Astrocyte (in vitro differentiated cells and primary cell): ENCODE measurements at regions not wholly inside any gene's neighbourhood (a gene's known extent, or its start where the extent isn't known, plus 50 kb on each side); places are given as distances from the start of the nearest gene placed in this dataset.

ENCODE experiments used
- DNase-seq: peaks from one replicate; pipeline ENCODE4 v3.0.0-alpha.2; 2010; ENCODE audit warnings: low read depth
- FAIRE-seq: peaks from 2 replicates; lab custom pipeline; 2011; peaks lifted over from hg19 to GRCh38; lab: Jason Lieb, UNC
- H2AFZ ChIP-seq: 2 replicates; pipeline ENCODE4 v1.6.0; 2012; ENCODE audit warnings: low read depth, low read length, inconsistent platforms
- H3K27ac ChIP-seq: 2 replicates; pipeline ENCODE4 v1.5.1; 2011; ENCODE audit warnings: low read depth, low read length, inconsistent platforms
- H3K27me3 ChIP-seq: 2 replicates; pipeline ENCODE4 v1.6.0; 2011; ENCODE audit warnings: low read length, inconsistent platforms; ENCODE audit not compliant: insufficient read depth
- H3K36me3 ChIP-seq: 2 replicates; pipeline ENCODE4 v1.5.1; 2011; ENCODE audit warnings: low read length, inconsistent platforms; ENCODE audit not compliant: insufficient read depth
- H3K4me1 ChIP-seq: 2 replicates; pipeline ENCODE4 v1.5.1; 2011; ENCODE audit warnings: low read length, inconsistent platforms; ENCODE audit not compliant: insufficient read depth
- H3K4me2 ChIP-seq: 2 replicates; pipeline ENCODE4 v1.6.0; 2012; ENCODE audit warnings: low read length, inconsistent platforms
- H3K4me3 ChIP-seq: 2 replicates; pipeline ENCODE4 v1.5.1; 2011; ENCODE audit warnings: low read depth, mild to moderate bottlenecking, low read length, inconsistent platforms; ENCODE audit not compliant: insufficient read depth
- H3K79me2 ChIP-seq: 2 replicates; pipeline ENCODE4 v1.6.0; 2012; ENCODE audit warnings: mild to moderate bottlenecking, low read length, inconsistent platforms; ENCODE audit not compliant: insufficient read depth
- H3K9ac ChIP-seq: 2 replicates; pipeline ENCODE4 v1.6.0; 2012; ENCODE audit warnings: mild to moderate bottlenecking, low read length, inconsistent platforms
- H3K9me3 ChIP-seq: 2 replicates; pipeline ENCODE4 v1.5.1; 2012; ENCODE audit warnings: low read depth, mild to moderate bottlenecking, low read length, inconsistent platforms; ENCODE audit not compliant: insufficient read depth
- H4K20me1 ChIP-seq: 2 replicates; pipeline ENCODE4 v1.6.0; 2012; ENCODE audit warnings: low read length, inconsistent platforms; ENCODE audit not compliant: insufficient read depth
- H3K27ac Mint-ChIP-seq: one replicate; pipeline ENCODE4 v1.8.0; 2021; ENCODE audit warnings: mild to moderate bottlenecking, mixed read lengths; ENCODE audit not compliant: unreplicated experiment
- H3K27me3 Mint-ChIP-seq: one replicate; pipeline ENCODE4 v1.8.0; 2021; ENCODE audit warnings: low read depth, mixed read lengths; ENCODE audit not compliant: unreplicated experiment
- H3K36me3 Mint-ChIP-seq: one replicate; pipeline ENCODE4 v1.8.0; 2021; ENCODE audit warnings: low read depth, mixed read lengths; ENCODE audit not compliant: unreplicated experiment
- H3K4me1 Mint-ChIP-seq: one replicate; pipeline ENCODE4 v1.8.0; 2021; ENCODE audit warnings: low read depth, mixed read lengths; ENCODE audit not compliant: unreplicated experiment
- H3K4me3 Mint-ChIP-seq: one replicate; pipeline ENCODE4 v1.8.0; 2021; ENCODE audit warnings: mild to moderate bottlenecking, moderate library complexity, mixed read lengths; ENCODE audit not compliant: unreplicated experiment
- H3K9me3 Mint-ChIP-seq: one replicate; pipeline ENCODE4 v1.8.0; 2021; ENCODE audit warnings: mild to moderate bottlenecking, mixed read lengths; ENCODE audit not compliant: unreplicated experiment
- CTCF ChIP-seq: IDR thresholded peaks from 2 replicates; pipeline ENCODE4 v1.5.1; 2011; ENCODE audit warnings: low read depth, mild to moderate bottlenecking, inconsistent platforms, low read length, moderate library complexity; ENCODE audit not compliant: insufficient read depth
- EZH2 ChIP-seq: IDR thresholded peaks from 2 replicates; pipeline ENCODE4 v1.6.1; 2012; ENCODE audit warnings: mild to moderate bottlenecking, low read length, inconsistent platforms; ENCODE audit not compliant: insufficient read depth

- FAIRE-seq, result no peak
- H3K4me1 ChIP-seq, result no peaks in the 10 kb centered on the region
Measured at GRCh38 chr9:10855847-10856246, 243.0 kb upstream of the PTPRD start.

GRCh38 chr9:10858817-10859216 lies 246.0 kb upstream of the PTPRD start:
- Histone ChIP-seq H3K4me1 (no peaks in the 10 kb centered on the region), H3K79me2 (no peaks in the 10 kb centered on the region), H3K4me2 (no peak overlapping the region), H3K27me3 (no peaks in the 10 kb centered on the region), H3K27ac (no peak overlapping the region), H4K20me1 (no peaks in the 10 kb centered on the region), H2AFZ (no peak overlapping the region), H3K4me3 (no peak overlapping the region), H3K9ac (no peak overlapping the region), H3K9me3 (no peaks in the 10 kb centered on the region), H3K36me3 (no peaks in the 10 kb centered on the region)
- H3K9me3 Mint-ChIP-seq, result peaks cover 2% of the 10 kb centered on the region
- no peaks in the 10 kb centered on the region for H3K27me3 Mint-ChIP-seq
- FAIRE-seq (no peak), DNase-seq (no peak)
- TF ChIP-seq EZH2 (no peak), CTCF (no peak)
- no peaks in the 10 kb centered on the region for H3K36me3 Mint-ChIP-seq
- no peak overlapping the region for H3K4me3 Mint-ChIP-seq
- no peaks in the 10 kb centered on the region for H3K4me1 Mint-ChIP-seq
- no peak overlapping the region for H3K27ac Mint-ChIP-seq

More at GRCh38 chr9:10855847-10856246, 243.0 kb upstream of the PTPRD start:
- no peak overlapping the region for H3K4me3 Mint-ChIP-seq
- Histone ChIP-seq H3K36me3 (no peaks in the 10 kb centered on the region), H2AFZ (no peak overlapping the region), H3K9ac (no peak overlapping the region), H3K79me2 (no peaks in the 10 kb centered on the region), H3K27me3 (no peaks in the 10 kb centered on the region), H3K9me3 (no peaks in the 10 kb centered on the region), H4K20me1 (no peaks in the 10 kb centered on the region), H3K4me3 (no peak overlapping the region), H3K27ac (no peak overlapping the region), H3K4me2 (no peak overlapping the region)
- H3K9me3 Mint-ChIP-seq, result peaks cover 2% of the 10 kb centered on the region
- TF ChIP-seq EZH2 (no peak), CTCF (peak; percentile 31)
- no peak overlapping the region for H3K27ac Mint-ChIP-seq
- no peaks in the 10 kb centered on the region for H3K27me3 Mint-ChIP-seq
- H3K36me3 Mint-ChIP-seq, result no peaks in the 10 kb centered on the region
- H3K4me1 Mint-ChIP-seq, result no peaks in the 10 kb centered on the region
- DNase-seq, result no peak

DNA sequence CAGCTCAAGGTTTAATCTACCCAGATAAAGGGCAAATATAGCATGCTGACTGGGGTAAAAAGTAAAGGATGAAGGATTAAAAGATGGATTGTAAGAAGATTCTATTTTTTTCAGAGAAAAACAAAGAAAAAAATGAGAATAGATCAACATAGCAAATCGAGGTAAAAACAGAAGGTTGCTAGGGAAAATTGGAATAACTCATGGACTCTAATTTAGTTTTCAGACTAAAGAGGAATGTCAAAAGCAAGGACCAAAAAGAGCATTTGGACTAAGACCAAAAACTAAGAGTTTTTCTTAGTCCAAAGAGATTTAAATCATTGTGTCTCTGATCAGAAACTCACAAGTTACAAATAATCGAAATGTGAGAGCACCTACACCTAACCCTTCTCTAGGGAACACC lies 250.7 kb upstream of the PTPRD start:
- no peak for DNase-seq
- H3K9me3 ChIP-seq, result no peaks in the 10 kb centered on the region
- Mint-ChIP-seq H3K27ac (peak overlapping the region; percentile 23), H3K9me3 (no peaks in the 10 kb centered on the region), H3K4me1 (no peaks in the 10 kb centered on the region), H3K27me3 (no peaks in the 10 kb centered on the region), H3K36me3 (no peaks in the 10 kb centered on the region), H3K4me3 (no peak overlapping the region)
- FAIRE-seq, result no peak
- H2AFZ ChIP-seq, result no peak overlapping the region
- TF ChIP-seq EZH2 (no peak), CTCF (no peak)
- no peak overlapping the region for H3K9ac ChIP-seq
- no peaks in the 10 kb centered on the region for H4K20me1 ChIP-seq
- H3K79me2 ChIP-seq, result no peaks in the 10 kb centered on the region
- H3K4me2 ChIP-seq, result no peak overlapping the region
- no peak overlapping the region for H3K4me3 ChIP-seq
- H3K4me1 ChIP-seq, result no peaks in the 10 kb centered on the region
- H3K36me3 ChIP-seq, result no peaks in the 10 kb centered on the region
- H3K27me3 ChIP-seq, result no peaks in the 10 kb centered on the region
- no peak overlapping the region for H3K27ac ChIP-seq
